WTC11 (cell line): ENCODE measurements at regions not wholly inside any gene's neighbourhood (a gene's known extent, or its start where the extent isn't known, plus 50 kb on each side); places are given as distances from the start of the nearest gene placed in this dataset.

Experiments used
- ELF4 ChIP-seq: sonication (generic); formaldehyde crosslinking; IDR thresholded peaks from 2 replicates; pipeline ENCODE4 v1.8.1; 2022; ENCODE audit warnings: low read depth, mild to moderate bottlenecking, moderate library complexity, missing genetic modification reagents
- FOXJ3 ChIP-seq: sonication (generic); formaldehyde crosslinking; IDR thresholded peaks from 2 replicates; pipeline ENCODE4 v1.9.0; 2021; ENCODE audit warnings: missing genetic modification reagents, mild to moderate bottlenecking, borderline replicate concordance
- JUN ChIP-seq: sonication (generic); formaldehyde crosslinking; IDR thresholded peaks from 2 replicates; pipeline ENCODE4 v1.8.0; 2023; ENCODE audit warnings: mild to moderate bottlenecking, missing genetic modification reagents
- MYBL2 ChIP-seq: sonication (generic); formaldehyde crosslinking; IDR thresholded peaks from 2 replicates; pipeline ENCODE4 v1.8.1; 2023; ENCODE audit warnings: mild to moderate bottlenecking, moderate library complexity, missing genetic modification reagents
- TCF7 ChIP-seq: sonication (generic); formaldehyde crosslinking; IDR thresholded peaks from 2 replicates; pipeline ENCODE4 v1.8.0; 2022; ENCODE audit warnings: mild to moderate bottlenecking, low read depth, missing genetic modification reagents, moderate library complexity
- TF ChIP-seq, protein P1 (sequence below): fragments of 200-600 bp; IDR thresholded peaks from 2 replicates; pipeline ENCODE4 v1.8.0; 2022; ENCODE audit warnings: antibody characterized with exemption

DNA sequence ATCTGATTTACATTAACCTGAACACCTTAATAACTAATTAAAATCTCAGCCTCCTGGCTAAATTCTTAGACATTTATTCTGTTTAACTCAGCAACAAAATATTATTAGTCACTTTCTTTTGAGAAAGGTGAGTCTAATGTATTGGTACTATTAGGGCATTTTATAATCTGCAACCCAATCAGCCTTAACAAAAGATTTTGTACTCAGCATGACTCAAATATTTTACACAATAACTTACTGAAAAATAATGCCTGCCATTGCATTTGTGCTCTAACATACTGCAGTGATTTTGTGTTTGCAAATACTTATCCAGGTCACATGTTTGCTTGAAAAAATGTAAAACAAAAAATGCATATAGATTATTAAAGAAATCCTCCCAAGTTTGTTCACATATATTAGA lies 1129.9 kb downstream of the TAF11L14 start:
- TF ChIP-seq ELF4 (CRISPR knock-in tag) (no peak), FOXJ3 (CRISPR knock-in tag) (no peak), MYBL2 (no peak), JUN (CRISPR knock-in tag) (no peak), TCF7 (CRISPR knock-in tag) (no peak)
- TF ChIP-seq, protein P1, sequence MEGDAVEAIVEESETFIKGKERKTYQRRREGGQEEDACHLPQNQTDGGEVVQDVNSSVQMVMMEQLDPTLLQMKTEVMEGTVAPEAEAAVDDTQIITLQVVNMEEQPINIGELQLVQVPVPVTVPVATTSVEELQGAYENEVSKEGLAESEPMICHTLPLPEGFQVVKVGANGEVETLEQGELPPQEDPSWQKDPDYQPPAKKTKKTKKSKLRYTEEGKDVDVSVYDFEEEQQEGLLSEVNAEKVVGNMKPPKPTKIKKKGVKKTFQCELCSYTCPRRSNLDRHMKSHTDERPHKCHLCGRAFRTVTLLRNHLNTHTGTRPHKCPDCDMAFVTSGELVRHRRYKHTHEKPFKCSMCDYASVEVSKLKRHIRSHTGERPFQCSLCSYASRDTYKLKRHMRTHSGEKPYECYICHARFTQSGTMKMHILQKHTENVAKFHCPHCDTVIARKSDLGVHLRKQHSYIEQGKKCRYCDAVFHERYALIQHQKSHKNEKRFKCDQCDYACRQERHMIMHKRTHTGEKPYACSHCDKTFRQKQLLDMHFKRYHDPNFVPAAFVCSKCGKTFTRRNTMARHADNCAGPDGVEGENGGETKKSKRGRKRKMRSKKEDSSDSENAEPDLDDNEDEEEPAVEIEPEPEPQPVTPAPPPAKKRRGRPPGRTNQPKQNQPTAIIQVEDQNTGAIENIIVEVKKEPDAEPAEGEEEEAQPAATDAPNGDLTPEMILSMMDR = no peak
